B cell (primary cell): ENCODE measurements at regions not wholly inside any gene's neighbourhood (a gene's known extent, or its start where the extent isn't known, plus 50 kb on each side); places are given as distances from the start of the nearest gene placed in this dataset.

Experiments
- ATAC-seq: fragments of 200-7000 bp; cut with Tn5 transposase; one replicate; pipeline ENCODE4 v1.10.0; 2021; ENCODE audit warnings: low read depth, mild to moderate bottlenecking, moderate number of reproducible peaks, moderate library complexity
- CTCF ChIA-PET: fragments of 350-600 bp; sonication (Branson Sonifier 250); formaldehyde crosslinking; loops from one replicate; lab custom pipeline; 2021; ENCODE audit warnings: antibody characterized with exemption, inconsistent platforms; lab: Charles Lee
- POLR2A ChIA-PET: fragments of 350-600 bp; sonication (Branson Sonifier 250); formaldehyde crosslinking; loops from one replicate; lab custom pipeline; 2021; ENCODE audit warnings: antibody characterized with exemption; lab: Charles Lee
- DNase-seq: peaks from one replicate; pipeline ENCODE4 v3.0.0; 2013
- H2AFZ ChIP-seq: 2 replicates; pipeline ENCODE4 v1.6.1; 2012; ENCODE audit warnings: mild to moderate bottlenecking, low read depth, low read length; ENCODE audit not compliant: insufficient read depth, poor library complexity, severe bottlenecking
- H3K27ac ChIP-seq, 2 donors: 1 replicate in 1 of 2; 2 replicates in 1 of 2; pipeline ENCODE4 v1.5.1; 2012 to 2013; ENCODE audit warnings: low read length in 2 of 2, mild to moderate bottlenecking in 2 of 2, moderate library complexity in 1 of 2
- H3K27me3 ChIP-seq, 4 experiments: fragments of 200-600 bp in 1 of 4; sonication (generic) in 1 of 4; replicated peaks in 1 of 4; 1 replicate in 2 of 4; 2 replicates in 2 of 4; pipeline versions ENCODE4 v1.6.1 to v1.7.0; 2013 to 2016; ENCODE audit warnings: low read length in 3 of 4, mild to moderate bottlenecking in 2 of 4, mixed read lengths in 1 of 4, moderate library complexity in 1 of 4; ENCODE audit not compliant: insufficient read depth in 4 of 4, control insufficient read depth in 3 of 4; ENCODE audit errors: control extremely low read depth in 1 of 4
- H3K36me3 ChIP-seq, 2 experiments: replicated peaks in 1 of 2; 1 replicate in 1 of 2; 2 replicates in 1 of 2; pipeline versions ENCODE4 v1.6.1 to v1.7.1; 2013; ENCODE audit warnings: low read length in 1 of 2; ENCODE audit not compliant: insufficient read depth in 2 of 2, control insufficient read depth in 1 of 2; ENCODE audit errors: control extremely low read depth in 1 of 2, extremely low read depth in 1 of 2
- H3K4me1 ChIP-seq, 2 donors: fragments of 200-600 bp in 1 of 2; sonication (generic) in 1 of 2; 1 replicate in 1 of 2; 2 replicates in 1 of 2; pipeline versions ENCODE4 v1.5.1 to v1.6.1; 2013 to 2017; ENCODE audit warnings: low read length in 2 of 2; ENCODE audit not compliant: control insufficient read depth in 2 of 2, insufficient read depth in 2 of 2
- H3K4me2 ChIP-seq: replicated peaks from 2 replicates; pipeline ENCODE3; 2012; ENCODE audit warnings: mild to moderate bottlenecking, low read depth, low read length; ENCODE audit not compliant: poor library complexity, severe bottlenecking
- H3K4me3 ChIP-seq, 5 experiments: fragments of 200-600 bp in 1 of 5; sonication (generic) in 1 of 5; 1 replicate in 3 of 5; 2 replicates in 2 of 5; pipeline versions ENCODE4 v1.5.1 to v1.7.0; 2011 to 2016; ENCODE audit warnings: low read length in 4 of 5, mild to moderate bottlenecking in 4 of 5, low read depth in 2 of 5, control low read depth in 1 of 5, moderate library complexity in 1 of 5; ENCODE audit not compliant: insufficient read depth in 1 of 5; ENCODE audit errors: control extremely low read depth in 1 of 5, extremely low read depth in 1 of 5
- H3K79me2 ChIP-seq: fragments of 200-600 bp; sonication (generic); one replicate; pipeline ENCODE4 v1.6.0; 2016; ENCODE audit warnings: low read length; ENCODE audit not compliant: control insufficient read depth, insufficient read depth
- H3K9ac ChIP-seq: fragments of 200-600 bp; sonication (generic); 2 replicates; pipeline ENCODE4 v1.6.1; 2017; ENCODE audit warnings: mild to moderate bottlenecking, low read length, moderate library complexity
- H3K9me3 ChIP-seq, 3 donors: one replicate each; pipeline versions ENCODE4 v1.6.1 to v1.7.1; 2013; ENCODE audit warnings: low read length in 2 of 3; ENCODE audit not compliant: control insufficient read depth in 2 of 3, insufficient read depth in 1 of 3; ENCODE audit errors: control extremely low read depth in 1 of 3
- H4K20me1 ChIP-seq: 2 replicates; pipeline ENCODE4 v1.6.0; 2012; ENCODE audit warnings: mild to moderate bottlenecking, low read length; ENCODE audit not compliant: insufficient read depth, control insufficient read depth, poor library complexity, severe bottlenecking
- H3K27ac Mint-ChIP-seq: one replicate; pipeline ENCODE4 v1.8.0; 2021; ENCODE audit warnings: mixed read lengths
- H3K27me3 Mint-ChIP-seq: one replicate; pipeline ENCODE4 v1.8.0; 2021; ENCODE audit warnings: mixed read lengths
- H3K4me1 Mint-ChIP-seq: one replicate; pipeline ENCODE4 v1.8.0; 2021; ENCODE audit warnings: mixed read lengths
- H3K4me3 Mint-ChIP-seq: one replicate; pipeline ENCODE4 v1.8.0; 2021; ENCODE audit warnings: mixed read lengths
- H3K9me3 Mint-ChIP-seq: one replicate; pipeline ENCODE4 v1.8.0; 2022; ENCODE audit warnings: mixed read lengths; ENCODE audit not compliant: insufficient read depth
- EZH2 ChIP-seq: IDR thresholded peaks from 2 replicates; pipeline ENCODE4 v1.6.1; 2012; ENCODE audit warnings: borderline replicate concordance, low read depth, mild to moderate bottlenecking, moderate library complexity, low read length; ENCODE audit not compliant: insufficient read depth, poor library complexity, severe bottlenecking
- WGBS: methylation state at CpG from one replicate; pipeline ENCODE4 v1.1.5; 2013; ENCODE audit warnings: missing lambda C conversion rate; ENCODE audit not compliant: insufficient coverage; 5-methylcytosine and 5-hydroxymethylcytosine counted together
- intact Hi-C: fragments of 100-400 bp; cut with micrococcal nuclease; formaldehyde crosslinking; loops from one replicate; pipeline ENCODE4 v1.10.0; 2022
- TF ChIP-seq, protein P1 (sequence below): fragments of 200-600 bp; IDR thresholded peaks from one replicate; pipeline ENCODE4 v1.8.0; 2022; ENCODE audit warnings: antibody characterized with exemption, mild to moderate bottlenecking

DNA sequence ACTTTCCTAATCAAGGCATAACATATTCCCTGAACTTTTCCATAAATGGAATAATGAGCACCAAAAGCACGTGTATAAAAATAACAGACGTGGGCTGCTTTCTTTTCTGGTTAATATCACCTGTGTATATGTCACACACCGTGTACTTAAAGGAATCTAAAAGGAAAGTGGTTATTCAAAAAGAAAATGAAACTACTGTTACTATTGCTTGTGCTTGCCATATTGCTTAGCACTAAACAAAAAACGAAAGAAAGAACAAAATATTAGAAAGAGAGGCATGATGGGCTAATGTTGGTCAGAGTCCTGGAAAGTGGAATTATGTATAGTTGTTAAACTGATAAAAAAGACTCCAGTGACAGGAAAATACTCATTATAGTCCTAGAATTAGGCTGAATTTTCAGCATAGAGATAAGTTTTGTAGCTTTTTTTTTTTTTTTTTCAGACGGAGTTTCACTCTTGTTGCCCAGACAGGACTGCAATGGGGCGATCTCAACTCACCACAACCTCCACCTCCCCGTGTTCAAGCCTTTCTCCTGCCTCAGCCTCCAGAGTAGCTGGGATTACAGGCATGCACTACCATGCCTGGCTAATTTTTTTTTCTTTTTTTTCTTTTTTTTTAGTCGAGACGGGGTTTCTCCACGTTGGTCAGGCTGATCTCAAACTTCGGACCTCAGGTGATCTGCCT is 123.2 kb downstream of the PABPC4L start:
- Histone ChIP-seq H3K9me3 (no peaks in the 10 kb centered on the region), H3K27me3 (no peaks in the 10 kb centered on the region), H3K4me1 (no peaks in the 10 kb centered on the region), H3K4me2 (no peak overlapping the region), H3K27ac (no peak overlapping the region), H2AFZ (no peak overlapping the region), H3K79me2 (no peaks in the 10 kb centered on the region), H3K36me3 (no peaks in the 10 kb centered on the region), H3K9ac (no peak overlapping the region), H3K4me3 (no peak overlapping the region), H4K20me1 (no peaks in the 10 kb centered on the region)
- Mint-ChIP-seq H3K4me3 (no peak overlapping the region), H3K4me1 (no peaks in the 10 kb centered on the region), H3K9me3 (no peaks in the 10 kb centered on the region), H3K27me3 (no peaks in the 10 kb centered on the region), H3K27ac (no peak overlapping the region)
- ChIA-PET POLR2A (no interaction called here), CTCF (no interaction called here)
- WGBS: 80% methylated on average over 7 of the region's 11 CpGs
- ATAC-seq (no peak), DNase-seq (no peak)
- TF ChIP-seq, protein P1, sequence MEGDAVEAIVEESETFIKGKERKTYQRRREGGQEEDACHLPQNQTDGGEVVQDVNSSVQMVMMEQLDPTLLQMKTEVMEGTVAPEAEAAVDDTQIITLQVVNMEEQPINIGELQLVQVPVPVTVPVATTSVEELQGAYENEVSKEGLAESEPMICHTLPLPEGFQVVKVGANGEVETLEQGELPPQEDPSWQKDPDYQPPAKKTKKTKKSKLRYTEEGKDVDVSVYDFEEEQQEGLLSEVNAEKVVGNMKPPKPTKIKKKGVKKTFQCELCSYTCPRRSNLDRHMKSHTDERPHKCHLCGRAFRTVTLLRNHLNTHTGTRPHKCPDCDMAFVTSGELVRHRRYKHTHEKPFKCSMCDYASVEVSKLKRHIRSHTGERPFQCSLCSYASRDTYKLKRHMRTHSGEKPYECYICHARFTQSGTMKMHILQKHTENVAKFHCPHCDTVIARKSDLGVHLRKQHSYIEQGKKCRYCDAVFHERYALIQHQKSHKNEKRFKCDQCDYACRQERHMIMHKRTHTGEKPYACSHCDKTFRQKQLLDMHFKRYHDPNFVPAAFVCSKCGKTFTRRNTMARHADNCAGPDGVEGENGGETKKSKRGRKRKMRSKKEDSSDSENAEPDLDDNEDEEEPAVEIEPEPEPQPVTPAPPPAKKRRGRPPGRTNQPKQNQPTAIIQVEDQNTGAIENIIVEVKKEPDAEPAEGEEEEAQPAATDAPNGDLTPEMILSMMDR: no peak
- no peak for TF ChIP-seq EZH2
- intact Hi-C loops: no loop called here

GRCh38 chr4:134073711-134074110 is 127.9 kb downstream of the PABPC4L start:
- H3K79me2 ChIP-seq: no peaks in the 10 kb centered on the region
- ChIA-PET POLR2A (no interaction called here), CTCF (no interaction called here)
- H3K27ac ChIP-seq: no peak overlapping the region
- H3K36me3 ChIP-seq: no peaks in the 10 kb centered on the region
- H3K9me3 ChIP-seq: peaks cover 0 to 8% (median 0%) of the 10 kb centered on the region in 3 donors
- no peaks in the 10 kb centered on the region for H3K4me1 ChIP-seq
- no peaks in the 10 kb centered on the region for H3K27me3 Mint-ChIP-seq
- H2AFZ ChIP-seq: no peak overlapping the region
- H3K4me3 Mint-ChIP-seq: no peak overlapping the region
- H3K4me1 Mint-ChIP-seq: no peaks in the 10 kb centered on the region
- H3K4me2 ChIP-seq: no peak overlapping the region
- H3K9ac ChIP-seq: no peak overlapping the region
- peaks cover 2% of the 10 kb centered on the region for H3K9me3 Mint-ChIP-seq
- no peaks in the 10 kb centered on the region for H3K27me3 ChIP-seq
- no peak overlapping the region for H3K4me3 ChIP-seq
- no peak overlapping the region for H3K27ac Mint-ChIP-seq
- ATAC-seq (no peak), DNase-seq (no peak)
- H4K20me1 ChIP-seq: no peaks in the 10 kb centered on the region
- no CpG with 5 or more reads among the region's 2 CpGs for WGBS
- TF ChIP-seq, protein P1: no peak
- no peak for TF ChIP-seq EZH2
- intact Hi-C loops: no loop called here
